ENCODE measurements at regions not wholly inside any gene's neighbourhood (a gene's known extent, or its start where the extent isn't known, plus 50 kb on each side); places are given as distances from the start of the nearest gene placed in this dataset.

DNA sequence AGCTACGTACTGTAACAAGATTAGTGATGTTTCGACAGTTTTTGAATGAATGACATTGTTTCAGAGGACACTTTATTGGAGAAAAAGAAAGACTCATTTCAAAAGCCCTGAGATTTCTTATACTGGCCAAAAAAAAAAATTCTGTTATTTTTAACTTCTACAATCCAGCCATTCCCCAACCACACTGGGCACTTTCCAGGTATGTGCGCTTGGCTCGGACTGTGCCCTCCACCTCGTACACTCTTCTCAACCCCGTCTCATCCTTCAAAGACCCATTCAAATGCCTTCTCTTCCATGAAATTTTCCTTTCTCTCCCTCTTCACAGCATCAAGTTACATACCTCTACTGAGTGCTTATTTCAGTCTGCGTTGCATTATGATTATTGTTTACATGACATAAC lies 328.5 kb upstream of the SOX2 start:
- TF ChIP-seq, protein P1, sequence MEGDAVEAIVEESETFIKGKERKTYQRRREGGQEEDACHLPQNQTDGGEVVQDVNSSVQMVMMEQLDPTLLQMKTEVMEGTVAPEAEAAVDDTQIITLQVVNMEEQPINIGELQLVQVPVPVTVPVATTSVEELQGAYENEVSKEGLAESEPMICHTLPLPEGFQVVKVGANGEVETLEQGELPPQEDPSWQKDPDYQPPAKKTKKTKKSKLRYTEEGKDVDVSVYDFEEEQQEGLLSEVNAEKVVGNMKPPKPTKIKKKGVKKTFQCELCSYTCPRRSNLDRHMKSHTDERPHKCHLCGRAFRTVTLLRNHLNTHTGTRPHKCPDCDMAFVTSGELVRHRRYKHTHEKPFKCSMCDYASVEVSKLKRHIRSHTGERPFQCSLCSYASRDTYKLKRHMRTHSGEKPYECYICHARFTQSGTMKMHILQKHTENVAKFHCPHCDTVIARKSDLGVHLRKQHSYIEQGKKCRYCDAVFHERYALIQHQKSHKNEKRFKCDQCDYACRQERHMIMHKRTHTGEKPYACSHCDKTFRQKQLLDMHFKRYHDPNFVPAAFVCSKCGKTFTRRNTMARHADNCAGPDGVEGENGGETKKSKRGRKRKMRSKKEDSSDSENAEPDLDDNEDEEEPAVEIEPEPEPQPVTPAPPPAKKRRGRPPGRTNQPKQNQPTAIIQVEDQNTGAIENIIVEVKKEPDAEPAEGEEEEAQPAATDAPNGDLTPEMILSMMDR (IDR thresholded peaks at IDR 0.05; ENCODE audit: insufficient read depth, low read length, poor library complexity, severe bottlenecking): no peak
- TF ChIP-seq EZH2phosphoT487 (conservative IDR thresholded peaks at IDR 0.05; ENCODE audit: low read length): no peak

Measured in SU-DHL-6 (cell line).